ENCODE measurements at regions not wholly inside any gene's neighbourhood (a gene's known extent, or its start where the extent isn't known, plus 50 kb on each side); places are given as distances from the start of the nearest gene placed in this dataset.

DNA sequence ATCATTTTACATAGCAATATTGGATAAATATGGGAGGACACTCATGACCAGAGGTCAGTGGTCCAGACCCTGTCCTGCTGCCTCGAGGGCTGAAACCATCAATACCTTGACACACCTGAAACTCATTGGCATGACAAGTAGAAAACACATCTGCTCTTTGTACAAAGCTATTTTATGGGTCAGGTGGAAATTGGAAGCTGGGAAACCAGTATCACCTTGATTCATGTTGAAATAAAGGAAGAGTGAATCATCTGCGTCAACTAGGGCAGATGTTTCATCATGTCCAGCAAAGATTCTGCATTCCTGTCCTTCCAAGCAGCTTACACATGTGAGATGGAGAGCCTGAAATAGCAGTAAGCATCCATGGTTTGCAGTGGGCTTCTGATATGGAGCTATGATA, 80.0 kb upstream of the ERBB4 start (continued):
- TF ChIP-seq, protein P1, sequence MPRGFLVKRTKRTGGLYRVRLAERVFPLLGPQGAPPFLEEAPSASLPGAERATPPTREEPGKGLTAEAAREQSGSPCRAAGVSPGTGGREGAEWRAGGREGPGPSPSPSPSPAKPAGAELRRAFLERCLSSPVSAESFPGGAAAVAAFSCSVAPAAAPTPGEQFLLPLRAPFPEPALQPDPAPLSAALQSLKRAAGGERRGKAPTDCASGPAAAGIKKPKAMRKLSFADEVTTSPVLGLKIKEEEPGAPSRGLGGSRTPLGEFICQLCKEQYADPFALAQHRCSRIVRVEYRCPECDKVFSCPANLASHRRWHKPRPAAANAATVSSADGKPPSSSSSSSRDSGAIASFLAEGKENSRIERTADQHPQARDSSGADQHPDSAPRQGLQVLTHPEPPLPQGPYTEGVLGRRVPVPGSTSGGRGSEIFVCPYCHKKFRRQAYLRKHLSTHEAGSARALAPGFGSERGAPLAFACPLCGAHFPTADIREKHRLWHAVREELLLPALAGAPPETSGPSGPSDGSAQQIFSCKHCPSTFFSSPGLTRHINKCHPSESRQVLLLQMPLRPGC (tag by site-specific recombination; IDR thresholded peaks at IDR 0.05) = no peak

DNA sequence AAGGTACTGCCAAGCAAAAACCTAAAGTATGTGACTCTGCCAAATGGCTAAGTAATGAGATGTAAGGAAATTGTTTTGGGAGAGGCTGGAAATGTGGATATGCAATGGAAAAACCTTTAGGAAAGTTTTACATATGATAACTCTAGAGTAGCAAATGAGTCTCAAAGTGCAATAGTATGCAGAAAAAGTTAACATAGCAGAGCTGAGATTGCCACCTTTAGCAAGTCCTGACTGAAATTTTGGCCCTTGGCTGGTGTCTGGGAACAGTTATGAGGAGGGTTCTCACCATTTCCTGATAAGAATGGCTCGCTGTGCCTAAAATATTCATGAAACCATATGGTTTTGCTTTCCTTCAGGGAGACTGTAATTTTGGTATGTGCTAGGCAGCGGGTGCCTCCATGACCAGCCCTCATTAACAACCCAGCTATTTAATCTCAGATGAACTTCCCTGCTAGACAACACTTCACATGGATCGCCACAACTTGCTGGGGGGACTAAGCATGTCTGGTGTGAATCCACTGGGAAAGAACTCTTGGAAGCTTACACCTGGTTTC, 72.3 kb upstream of the ERBB4 start:
- Histone ChIP-seq H3K4me1 (ENCODE audit: control insufficient read depth, insufficient read depth, low read length) (no peaks in the 10 kb centered on the region), H3K27ac (ENCODE audit: extremely low read depth, low read depth, low read length) (no peak overlapping the region), H3K4me3 (ENCODE audit: low read depth, low read length) (no peak overlapping the region), H3K36me3 (ENCODE audit: control insufficient read depth in 2 of 2, insufficient read depth in 1 of 2, low read length in 2 of 2) (no peaks in the 10 kb centered on the region), H3K9me3 (ENCODE audit: control insufficient read depth, insufficient read depth, low read depth, low read length) (no peaks in the 10 kb centered on the region)
- ChIA-PET CTCF (no interaction called here), POLR2A (no interaction called here)
- TF ChIP-seq ZNF19 (tag by site-specific recombination; IDR thresholded peaks at IDR 0.05; ENCODE audit: low read depth) (no peak), ZNF274 (IDR thresholded peaks at IDR 0.05; ENCODE audit: low read length) (no peak), ZNF274 (tag by site-specific recombination; IDR thresholded peaks at IDR 0.05; ENCODE audit: borderline replicate concordance) (no peak), ZNF626 (tag by site-specific recombination; IDR thresholded peaks at IDR 0.05) (no peak), ZNF416 (tag by site-specific recombination; IDR thresholded peaks at IDR 0.05) (no peak), ZNF324 (tag by site-specific recombination; IDR thresholded peaks at IDR 0.05) (no peak), REPIN1 (tag by site-specific recombination; IDR thresholded peaks at IDR 0.05; ENCODE audit: low read depth) (no peak), ZNF791 (tag by site-specific recombination; IDR thresholded peaks at IDR 0.05) (no peak), ZNF16 (tag by site-specific recombination; IDR thresholded peaks at IDR 0.05; ENCODE audit: low read depth) (no peak), ZNF600 (tag by site-specific recombination; IDR thresholded peaks at IDR 0.05) (no peak), ZNF24 (tag by site-specific recombination; IDR thresholded peaks at IDR 0.05) (no peak), ZNF585B (tag by site-specific recombination; IDR thresholded peaks at IDR 0.05) (no peak), ZNF350 (tag by site-specific recombination; IDR thresholded peaks at IDR 0.05) (no peak), ZNF266 (tag by site-specific recombination; IDR thresholded peaks at IDR 0.05; ENCODE audit: low read depth) (no peak), ZNF558 (tag by site-specific recombination; IDR thresholded peaks at IDR 0.05) (no peak), KLF1 (tag by site-specific recombination; IDR thresholded peaks at IDR 0.05) (no peak)

DNA sequence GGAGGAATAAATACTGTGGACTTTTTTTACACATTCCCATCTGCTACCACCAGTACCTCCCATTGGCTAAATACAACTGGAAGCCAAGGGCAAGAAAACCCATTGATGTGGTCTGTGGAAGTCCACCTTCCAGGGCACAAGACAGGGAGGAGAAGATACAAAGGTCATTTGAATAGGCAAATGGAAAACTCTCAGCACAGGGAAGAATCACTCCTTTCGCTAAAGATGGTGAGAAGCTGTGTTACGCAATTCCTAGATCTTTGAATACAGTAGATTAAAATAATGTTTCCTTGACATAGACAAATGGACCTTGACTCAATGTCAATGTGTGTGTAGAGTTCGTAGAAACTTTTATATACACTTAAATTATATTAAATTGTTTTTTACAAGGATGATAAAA, 70.9 kb upstream of the ERBB4 start:
- POLR2A ChIA-PET = no interaction called here
- Histone ChIP-seq H3K4me3 (ENCODE audit: low read depth, low read length) (no peak overlapping the region), H3K36me3 (ENCODE audit: control insufficient read depth in 2 of 2, insufficient read depth in 1 of 2, low read length in 2 of 2) (no peaks in the 10 kb centered on the region), H3K4me1 (ENCODE audit: control insufficient read depth, insufficient read depth, low read length) (no peaks in the 10 kb centered on the region), H3K9me3 (ENCODE audit: control insufficient read depth, insufficient read depth, low read depth, low read length) (no peaks in the 10 kb centered on the region), H3K27ac (ENCODE audit: extremely low read depth, low read depth, low read length) (no peak overlapping the region)
- CTCF ChIA-PET = no interaction called here
- TF ChIP-seq ZNF324 (tag by site-specific recombination; IDR thresholded peaks at IDR 0.05) (no peak), ZNF335 (tag by site-specific recombination; conservative IDR thresholded peaks at IDR 0.05) (no peak), ZIC2 (tag by site-specific recombination; IDR thresholded peaks at IDR 0.05) (no peak), ZFP3 (tag by site-specific recombination; IDR thresholded peaks at IDR 0.05; ENCODE audit: low read depth) (no peak)
- TF ChIP-seq, protein P2, sequence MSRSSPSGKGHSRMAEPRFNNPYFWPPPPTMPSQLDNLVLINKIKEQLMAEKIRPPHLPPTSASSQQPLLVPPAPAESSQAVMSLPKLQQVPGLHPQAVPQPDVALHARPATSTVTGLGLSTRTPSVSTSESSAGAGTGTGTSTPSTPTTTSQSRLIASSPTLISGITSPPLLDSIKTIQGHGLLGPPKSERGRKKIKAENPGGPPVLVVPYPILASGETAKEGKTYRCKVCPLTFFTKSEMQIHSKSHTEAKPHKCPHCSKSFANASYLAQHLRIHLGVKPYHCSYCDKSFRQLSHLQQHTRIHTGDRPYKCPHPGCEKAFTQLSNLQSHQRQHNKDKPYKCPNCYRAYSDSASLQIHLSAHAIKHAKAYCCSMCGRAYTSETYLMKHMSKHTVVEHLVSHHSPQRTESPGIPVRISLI (tag by site-specific recombination; IDR thresholded peaks at IDR 0.05) = no peak
- TF ChIP-seq, protein P3, sequence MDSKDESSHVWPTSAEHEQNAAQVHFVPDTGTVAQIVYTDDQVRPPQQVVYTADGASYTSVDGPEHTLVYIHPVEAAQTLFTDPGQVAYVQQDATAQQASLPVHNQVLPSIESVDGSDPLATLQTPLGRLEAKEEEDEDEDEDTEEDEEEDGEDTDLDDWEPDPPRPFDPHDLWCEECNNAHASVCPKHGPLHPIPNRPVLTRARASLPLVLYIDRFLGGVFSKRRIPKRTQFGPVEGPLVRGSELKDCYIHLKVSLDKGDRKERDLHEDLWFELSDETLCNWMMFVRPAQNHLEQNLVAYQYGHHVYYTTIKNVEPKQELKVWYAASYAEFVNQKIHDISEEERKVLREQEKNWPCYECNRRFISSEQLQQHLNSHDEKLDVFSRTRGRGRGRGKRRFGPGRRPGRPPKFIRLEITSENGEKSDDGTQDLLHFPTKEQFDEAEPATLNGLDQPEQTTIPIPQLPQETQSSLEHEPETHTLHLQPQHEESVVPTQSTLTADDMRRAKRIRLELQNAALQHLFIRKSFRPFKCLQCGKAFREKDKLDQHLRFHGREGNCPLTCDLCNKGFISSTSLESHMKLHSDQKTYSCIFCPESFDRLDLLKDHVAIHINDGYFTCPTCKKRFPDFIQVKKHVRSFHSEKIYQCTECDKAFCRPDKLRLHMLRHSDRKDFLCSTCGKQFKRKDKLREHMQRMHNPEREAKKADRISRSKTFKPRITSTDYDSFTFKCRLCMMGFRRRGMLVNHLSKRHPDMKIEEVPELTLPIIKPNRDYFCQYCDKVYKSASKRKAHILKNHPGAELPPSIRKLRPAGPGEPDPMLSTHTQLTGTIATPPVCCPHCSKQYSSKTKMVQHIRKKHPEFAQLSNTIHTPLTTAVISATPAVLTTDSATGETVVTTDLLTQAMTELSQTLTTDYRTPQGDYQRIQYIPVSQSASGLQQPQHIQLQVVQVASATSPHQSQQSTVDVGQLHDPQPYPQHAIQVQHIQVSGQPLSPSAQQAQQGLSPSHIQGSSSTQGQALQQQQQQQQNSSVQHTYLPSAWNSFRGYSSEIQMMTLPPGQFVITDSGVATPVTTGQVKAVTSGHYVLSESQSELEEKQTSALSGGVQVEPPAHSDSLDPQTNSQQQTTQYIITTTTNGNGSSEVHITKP (tag by site-specific recombination; IDR thresholded peaks at IDR 0.05) = no peak
- TF ChIP-seq, protein P4, sequence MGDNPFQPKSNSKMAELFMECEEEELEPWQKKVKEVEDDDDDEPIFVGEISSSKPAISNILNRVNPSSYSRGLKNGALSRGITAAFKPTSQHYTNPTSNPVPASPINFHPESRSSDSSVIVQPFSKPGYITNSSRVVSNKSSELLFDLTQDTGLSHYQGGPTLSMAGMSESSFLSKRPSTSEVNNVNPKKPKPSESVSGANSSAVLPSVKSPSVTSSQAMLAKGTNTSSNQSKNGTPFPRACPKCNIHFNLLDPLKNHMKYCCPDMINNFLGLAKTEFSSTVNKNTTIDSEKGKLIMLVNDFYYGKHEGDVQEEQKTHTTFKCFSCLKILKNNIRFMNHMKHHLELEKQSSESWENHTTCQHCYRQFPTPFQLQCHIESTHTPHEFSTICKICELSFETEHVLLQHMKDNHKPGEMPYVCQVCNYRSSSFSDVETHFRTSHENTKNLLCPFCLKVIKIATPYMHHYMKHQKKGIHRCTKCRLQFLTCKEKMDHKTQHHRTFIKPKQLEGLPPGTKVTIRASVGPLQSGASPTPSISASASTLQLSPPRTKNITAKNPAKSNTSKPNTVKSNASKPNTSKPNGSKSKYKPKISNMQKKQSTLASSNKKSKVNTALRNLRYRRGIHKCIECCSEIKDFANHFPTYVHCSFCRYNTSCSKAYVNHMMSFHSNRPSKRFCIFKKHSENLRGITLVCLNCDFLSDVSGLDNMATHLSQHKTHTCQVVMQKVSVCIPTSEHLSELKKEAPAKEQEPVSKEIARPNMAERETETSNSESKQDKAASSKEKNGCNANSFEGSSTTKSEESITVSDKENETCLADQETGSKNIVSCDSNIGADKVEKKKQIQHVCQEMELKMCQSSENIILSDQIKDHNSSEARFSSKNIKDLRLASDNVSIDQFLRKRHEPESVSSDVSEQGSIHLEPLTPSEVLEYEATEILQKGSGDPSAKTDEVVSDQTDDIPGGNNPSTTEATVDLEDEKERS (tag by site-specific recombination; IDR thresholded peaks at IDR 0.05) = no peak
- TF ChIP-seq, protein P5, sequence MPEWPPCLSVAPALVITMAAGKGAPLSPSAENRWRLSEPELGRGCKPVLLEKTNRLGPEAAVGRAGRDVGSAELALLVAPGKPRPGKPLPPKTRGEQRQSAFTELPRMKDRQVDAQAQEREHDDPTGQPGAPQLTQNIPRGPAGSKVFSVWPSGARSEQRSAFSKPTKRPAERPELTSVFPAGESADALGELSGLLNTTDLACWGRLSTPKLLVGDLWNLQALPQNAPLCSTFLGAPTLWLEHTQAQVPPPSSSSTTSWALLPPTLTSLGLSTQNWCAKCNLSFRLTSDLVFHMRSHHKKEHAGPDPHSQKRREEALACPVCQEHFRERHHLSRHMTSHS (tag by site-specific recombination; IDR thresholded peaks at IDR 0.05) = no peak

Measured in HEK293 (cell line).